NCI-H526 (cell line): ENCODE measurements at regions not wholly inside any gene's neighbourhood (a gene's known extent, or its start where the extent isn't known, plus 50 kb on each side); places are given as distances from the start of the nearest gene placed in this dataset.
A peak's percentile ranks its signal among the peaks of the same experiment; 100 is the strongest.

Experiments used
- DNase-seq, 2 experiments: peaks; one replicate each; lab custom pipeline; 2025; lab: John Stamatoyannopoulos, UW

- DNase-seq = no peak
Observed at GRCh38 chr13:112124141-112124540, 57.2 kb downstream of the SOX1 start.

- no peak for DNase-seq
Observed at GRCh38 chr13:112127564-112128330, 60.8 kb downstream of the SOX1 start.

GRCh38 chr13:112128331-112128610 is 61.3 kb downstream of the SOX1 start:
- no peak for DNase-seq

- no peak for DNase-seq
Observed at GRCh38 chr13:112130418-112130817, 63.5 kb downstream of the SOX1 start.

- no peak for DNase-seq
Observed at GRCh38 chr13:112131081-112131712, 64.2 kb downstream of the SOX1 start.

GRCh38 chr13:112131713-112132113 is 64.8 kb downstream of the SOX1 start:
- no peak for DNase-seq

GRCh38 chr13:112132142-112132541 is 65.2 kb downstream of the SOX1 start:
- peak in 1 of 2 experiments; percentile 24 for DNase-seq

- no peak for DNase-seq
Observed at GRCh38 chr13:112132619-112133018, 65.7 kb downstream of the SOX1 start.

- no peak for DNase-seq
Observed at GRCh38 chr13:112133499-112134390, 66.8 kb downstream of the SOX1 start.

GRCh38 chr13:112134391-112135075 is 67.6 kb downstream of the SOX1 start:
- DNase-seq = no peak

- no peak for DNase-seq
Observed at GRCh38 chr13:112136095-112136494, 69.1 kb downstream of the SOX1 start.

- DNase-seq = no peak
Observed at GRCh38 chr13:112137144-112137543, 70.2 kb downstream of the SOX1 start.

- no peak for DNase-seq
Observed at GRCh38 chr13:112140366-112140765, 73.4 kb downstream of the SOX1 start.

GRCh38 chr13:112141643-112142400 is 74.9 kb downstream of the SOX1 start:
- DNase-seq = no peak

- no peak for DNase-seq
Observed at GRCh38 chr13:112142401-112142930, 75.5 kb downstream of the SOX1 start.

- DNase-seq = no peak
Observed at GRCh38 chr13:112143046-112143752, 76.2 kb downstream of the SOX1 start.

- no peak for DNase-seq
Observed at GRCh38 chr13:112143753-112144615, 77.0 kb downstream of the SOX1 start.

- DNase-seq = no peak
Observed at GRCh38 chr13:112144616-112145550, 77.9 kb downstream of the SOX1 start.
